Liver (tissue), 3 donors: ENCODE measurements at regions not wholly inside any gene's neighbourhood (a gene's known extent, or its start where the extent isn't known, plus 50 kb on each side); places are given as distances from the start of the nearest gene placed in this dataset.

ENCODE experiments used
- HNF4A ChIP-seq, 2 donors: conservative IDR thresholded peaks; 2 replicates each; pipeline ENCODE4 v1.6.1; 2016; ENCODE audit warnings: antibody characterized with exemption in 2 of 2, mild to moderate bottlenecking in 2 of 2
- SP1 ChIP-seq: IDR thresholded peaks from 2 replicates; pipeline ENCODE4 v1.6.1; 2018; ENCODE audit warnings: antibody characterized with exemption, mild to moderate bottlenecking
- YY1 ChIP-seq: IDR thresholded peaks from 2 replicates; pipeline ENCODE4 v1.6.1; 2016; ENCODE audit warnings: antibody characterized with exemption, mild to moderate bottlenecking
- TF ChIP-seq, protein P1 (sequence below): fragments of 150-350 bp; IDR thresholded peaks from 2 replicates; pipeline ENCODE4 v1.5.1; 2017; ENCODE audit warnings: improper control_type of control experiment, low read depth, low read length; ENCODE audit not compliant: missing input control
- donor health status: healthy.
- donor health status: healthy.

DNA sequence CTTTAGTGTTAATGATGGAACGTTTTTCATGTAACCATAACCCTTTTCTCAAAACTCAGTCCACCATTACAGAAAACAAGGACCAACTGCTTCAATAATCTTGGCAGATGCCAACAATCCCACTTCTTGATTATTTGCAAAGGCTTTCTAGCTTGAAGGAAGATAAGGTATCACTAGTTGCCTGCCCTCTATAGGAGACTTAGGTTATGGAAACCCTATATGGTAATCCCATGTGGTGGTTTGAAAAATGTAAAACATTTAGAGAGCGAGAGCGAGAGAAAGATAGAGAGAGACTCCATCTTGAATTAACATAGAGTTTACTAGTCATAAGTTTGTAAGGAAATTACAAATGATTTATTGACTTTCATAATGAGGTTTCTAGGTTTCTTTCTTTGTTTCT is 1627.5 kb upstream of the TENM3 start:
- TF ChIP-seq YY1 (no peak), SP1 (no peak), HNF4A (conservative IDR thresholded peaks at IDR 0.05) (no peak)
- TF ChIP-seq, protein P1, sequence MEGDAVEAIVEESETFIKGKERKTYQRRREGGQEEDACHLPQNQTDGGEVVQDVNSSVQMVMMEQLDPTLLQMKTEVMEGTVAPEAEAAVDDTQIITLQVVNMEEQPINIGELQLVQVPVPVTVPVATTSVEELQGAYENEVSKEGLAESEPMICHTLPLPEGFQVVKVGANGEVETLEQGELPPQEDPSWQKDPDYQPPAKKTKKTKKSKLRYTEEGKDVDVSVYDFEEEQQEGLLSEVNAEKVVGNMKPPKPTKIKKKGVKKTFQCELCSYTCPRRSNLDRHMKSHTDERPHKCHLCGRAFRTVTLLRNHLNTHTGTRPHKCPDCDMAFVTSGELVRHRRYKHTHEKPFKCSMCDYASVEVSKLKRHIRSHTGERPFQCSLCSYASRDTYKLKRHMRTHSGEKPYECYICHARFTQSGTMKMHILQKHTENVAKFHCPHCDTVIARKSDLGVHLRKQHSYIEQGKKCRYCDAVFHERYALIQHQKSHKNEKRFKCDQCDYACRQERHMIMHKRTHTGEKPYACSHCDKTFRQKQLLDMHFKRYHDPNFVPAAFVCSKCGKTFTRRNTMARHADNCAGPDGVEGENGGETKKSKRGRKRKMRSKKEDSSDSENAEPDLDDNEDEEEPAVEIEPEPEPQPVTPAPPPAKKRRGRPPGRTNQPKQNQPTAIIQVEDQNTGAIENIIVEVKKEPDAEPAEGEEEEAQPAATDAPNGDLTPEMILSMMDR: no peak
